ENCODE measurements at regions not wholly inside any gene's neighbourhood (a gene's known extent, or its start where the extent isn't known, plus 50 kb on each side); places are given as distances from the start of the nearest gene placed in this dataset.

DNA sequence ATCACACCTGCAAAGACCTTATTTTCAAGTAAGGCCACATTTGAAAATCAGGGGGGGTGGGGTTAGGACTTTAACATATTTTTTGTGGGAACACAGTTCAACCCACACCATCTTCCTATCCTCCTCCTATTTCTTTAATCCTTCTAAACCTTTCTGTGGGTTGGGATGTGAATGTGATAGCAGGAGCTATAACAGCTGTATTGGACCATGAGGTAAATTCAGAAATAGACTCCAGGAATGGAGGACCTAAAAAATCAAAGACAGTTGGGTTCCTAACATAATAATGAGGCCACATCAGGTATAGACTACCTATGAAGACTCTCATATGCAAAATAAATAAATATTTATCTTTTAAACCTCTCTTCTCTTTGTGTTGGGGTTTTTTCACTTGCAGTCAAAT lies 451.4 kb downstream of the XYLT1 start:
- Histone ChIP-seq H3K4me1 (no peaks in the 10 kb centered on the region), H3K36me3 (no peaks in the 10 kb centered on the region), H3K27ac (no peak overlapping the region), H3K9me3 (no peaks in the 10 kb centered on the region), H3K27me3 (no peaks in the 10 kb centered on the region), H3K4me3 (no peak overlapping the region)
- TF ChIP-seq, protein P1, sequence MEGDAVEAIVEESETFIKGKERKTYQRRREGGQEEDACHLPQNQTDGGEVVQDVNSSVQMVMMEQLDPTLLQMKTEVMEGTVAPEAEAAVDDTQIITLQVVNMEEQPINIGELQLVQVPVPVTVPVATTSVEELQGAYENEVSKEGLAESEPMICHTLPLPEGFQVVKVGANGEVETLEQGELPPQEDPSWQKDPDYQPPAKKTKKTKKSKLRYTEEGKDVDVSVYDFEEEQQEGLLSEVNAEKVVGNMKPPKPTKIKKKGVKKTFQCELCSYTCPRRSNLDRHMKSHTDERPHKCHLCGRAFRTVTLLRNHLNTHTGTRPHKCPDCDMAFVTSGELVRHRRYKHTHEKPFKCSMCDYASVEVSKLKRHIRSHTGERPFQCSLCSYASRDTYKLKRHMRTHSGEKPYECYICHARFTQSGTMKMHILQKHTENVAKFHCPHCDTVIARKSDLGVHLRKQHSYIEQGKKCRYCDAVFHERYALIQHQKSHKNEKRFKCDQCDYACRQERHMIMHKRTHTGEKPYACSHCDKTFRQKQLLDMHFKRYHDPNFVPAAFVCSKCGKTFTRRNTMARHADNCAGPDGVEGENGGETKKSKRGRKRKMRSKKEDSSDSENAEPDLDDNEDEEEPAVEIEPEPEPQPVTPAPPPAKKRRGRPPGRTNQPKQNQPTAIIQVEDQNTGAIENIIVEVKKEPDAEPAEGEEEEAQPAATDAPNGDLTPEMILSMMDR (IDR thresholded peaks at IDR 0.05): no peak
- intact Hi-C loops (cut with DNase I): no loop called here
- DNase-seq (ENCODE audit: low spot score in 2 of 2): no peak

DNA sequence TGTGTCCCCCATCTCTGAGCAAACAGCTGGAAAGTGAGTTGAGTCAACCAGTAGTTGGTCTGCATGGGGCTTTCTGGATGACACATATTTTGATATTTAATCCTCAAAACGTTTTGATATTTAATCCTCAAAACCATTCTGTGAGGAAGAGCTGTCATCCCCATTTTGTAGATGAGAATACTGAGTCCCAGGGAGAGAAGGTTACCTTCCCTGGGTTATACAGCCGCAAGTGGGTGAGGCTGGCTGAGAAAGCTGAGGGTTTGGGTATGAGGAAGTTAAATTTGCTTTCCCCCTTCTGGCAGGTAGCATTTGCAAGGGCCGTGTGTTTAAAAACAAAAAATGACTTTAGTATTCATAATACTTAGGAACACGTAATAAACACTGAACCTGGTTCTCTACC lies 447.2 kb downstream of the XYLT1 start:
- intact Hi-C loops (cut with DNase I): no loop called here
- TF ChIP-seq, protein P1 (IDR thresholded peaks at IDR 0.05): no peak
- no peak overlapping the region for H3K27ac ChIP-seq
- no peak for DNase-seq (ENCODE audit: low spot score in 2 of 2)
- no peaks in the 10 kb centered on the region for H3K9me3 ChIP-seq
- no peak overlapping the region for H3K4me3 ChIP-seq
- no peaks in the 10 kb centered on the region for H3K36me3 ChIP-seq
- no peaks in the 10 kb centered on the region for H3K27me3 ChIP-seq
- H3K4me1 ChIP-seq: no peaks in the 10 kb centered on the region

DNA sequence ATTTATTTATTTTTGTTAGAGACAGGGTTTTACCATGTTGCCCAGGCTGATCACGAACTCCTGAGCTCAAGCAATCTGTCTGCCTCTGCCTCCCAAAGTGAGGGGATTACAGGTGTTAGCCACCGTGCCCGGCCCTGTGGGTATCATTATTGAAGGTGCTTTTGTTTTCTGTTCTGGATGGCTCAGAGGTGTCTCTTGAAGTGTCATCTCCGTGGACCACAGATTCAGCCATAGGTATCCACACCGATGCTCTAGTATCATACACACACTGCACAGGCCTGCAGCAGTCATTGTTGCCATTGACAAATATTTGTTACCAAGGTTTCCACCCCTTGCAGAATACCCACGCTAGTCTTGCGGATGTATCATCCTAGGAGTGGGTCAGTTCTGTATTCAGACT lies 446.2 kb downstream of the XYLT1 start:
- intact Hi-C loops (cut with DNase I): no loop called here
- DNase-seq (ENCODE audit: low spot score in 2 of 2): no peak
- no peaks in the 10 kb centered on the region for H3K9me3 ChIP-seq
- H3K36me3 ChIP-seq: no peaks in the 10 kb centered on the region
- H3K4me1 ChIP-seq: no peaks in the 10 kb centered on the region
- no peak overlapping the region for H3K27ac ChIP-seq
- TF ChIP-seq, protein P1 (IDR thresholded peaks at IDR 0.05): no peak
- no peaks in the 10 kb centered on the region for H3K27me3 ChIP-seq
- H3K4me3 ChIP-seq: no peak overlapping the region

DNA sequence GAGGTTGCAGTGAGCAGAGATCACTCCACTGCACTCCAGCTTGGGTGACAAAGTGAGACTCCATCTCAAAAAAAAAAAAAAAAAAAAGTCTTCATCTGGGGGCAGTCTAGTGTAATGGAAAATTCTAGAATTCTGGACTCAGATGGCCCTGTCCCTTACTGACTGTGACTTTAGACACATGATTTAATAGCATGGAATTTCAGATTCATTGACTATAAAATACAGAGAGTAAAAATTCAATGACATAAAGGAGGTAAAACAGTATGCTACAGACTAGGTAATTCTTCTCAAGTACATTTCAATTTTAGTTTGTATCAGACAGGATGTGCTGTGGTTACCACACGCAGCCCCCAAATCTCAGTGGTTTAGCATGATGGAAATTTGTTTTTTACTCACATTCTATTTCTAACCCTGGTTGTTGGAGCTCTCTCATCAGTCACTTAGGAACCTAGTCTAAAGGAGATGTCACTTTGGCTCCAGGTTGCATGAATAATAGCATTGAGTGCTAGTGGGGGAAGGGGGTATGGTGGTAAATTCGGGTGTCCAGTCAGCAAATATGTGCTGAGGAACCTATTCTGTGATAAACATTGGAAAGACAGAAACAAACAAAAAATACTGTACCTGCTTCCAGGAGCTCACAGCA lies 444.0 kb downstream of the XYLT1 start:
- Histone ChIP-seq H3K27me3 (no peaks in the 10 kb centered on the region), H3K36me3 (no peaks in the 10 kb centered on the region), H3K9me3 (no peaks in the 10 kb centered on the region), H3K4me1 (no peaks in the 10 kb centered on the region), H3K27ac (no peak overlapping the region), H3K4me3 (no peak overlapping the region)
- no peak for DNase-seq (ENCODE audit: low spot score in 2 of 2)
- intact Hi-C loops (cut with DNase I): no loop called here
- TF ChIP-seq, protein P1 (IDR thresholded peaks at IDR 0.05): no peak

DNA sequence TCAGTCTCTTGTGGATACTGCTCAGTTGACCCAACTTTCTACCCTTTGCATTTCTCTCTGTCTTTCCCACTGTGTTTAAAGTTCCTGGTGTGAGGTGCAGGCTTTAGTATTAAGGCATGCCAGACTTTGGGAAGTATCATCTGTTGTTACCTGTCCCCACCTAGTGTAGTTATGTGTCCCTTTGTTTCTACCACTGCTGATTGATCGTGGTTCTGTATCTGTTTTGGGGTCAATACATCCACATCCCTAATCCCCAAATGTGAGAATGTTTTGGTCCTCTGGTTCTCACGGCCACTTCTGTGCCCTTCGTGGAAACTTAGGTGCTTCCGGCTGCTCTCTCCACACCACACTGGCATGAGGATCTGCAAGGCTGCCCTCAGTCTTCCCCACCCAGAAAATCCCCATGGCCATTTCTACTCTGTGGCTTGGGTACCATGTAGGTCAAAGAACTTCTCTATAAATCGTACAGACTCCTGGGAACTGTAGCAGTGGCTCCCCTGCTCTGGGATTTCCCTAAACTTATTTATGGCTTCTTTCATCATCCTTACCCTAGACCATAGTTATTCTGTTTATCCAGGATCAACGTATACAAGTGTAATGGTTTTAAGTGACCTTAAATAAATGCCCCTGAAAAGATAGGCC lies 443.2 kb downstream of the XYLT1 start:
- intact Hi-C loops (cut with DNase I): no loop called here
- H3K27ac ChIP-seq: no peak overlapping the region
- no peaks in the 10 kb centered on the region for H3K27me3 ChIP-seq
- TF ChIP-seq, protein P1 (IDR thresholded peaks at IDR 0.05): no peak
- H3K4me1 ChIP-seq: no peaks in the 10 kb centered on the region
- no peaks in the 10 kb centered on the region for H3K36me3 ChIP-seq
- DNase-seq (ENCODE audit: low spot score in 2 of 2): no peak
- H3K9me3 ChIP-seq: no peaks in the 10 kb centered on the region
- H3K4me3 ChIP-seq: no peak overlapping the region

Data from ascending aorta (tissue), 2 donors.